OCI-LY7 (cell line): ENCODE measurements at regions not wholly inside any gene's neighbourhood (a gene's known extent, or its start where the extent isn't known, plus 50 kb on each side); places are given as distances from the start of the nearest gene placed in this dataset.

Experiments used
- BruUV-seq: library from RNA; stranded (reverse); fragments of 400-500 nt; replicated peaks from 2 replicates; lab custom pipeline; 2021; lab: Mats Ljungman, UMichigan
- CTCF ChIA-PET: fragments of 300-600 bp; sonication (Branson Sonifier 250); formaldehyde crosslinking; loops from one replicate; lab custom pipeline; 2022; ENCODE audit warnings: antibody characterized with exemption; ENCODE audit not compliant: unreplicated experiment; lab: Charles Lee
- POLR2A ChIA-PET: fragments of 300-600 bp; sonication (Branson Sonifier 250); formaldehyde crosslinking; loops from one replicate; lab custom pipeline; 2022; ENCODE audit warnings: antibody characterized with exemption; lab: Charles Lee
- DNase-seq: peaks from one replicate; pipeline ENCODE4 v3.0.0-alpha.2; 2015; ENCODE audit warnings: low spot score
- H2AFZ ChIP-seq: fragments of 200-600 bp; sonication (generic), shearing (Covaris generic); 2 replicates; pipeline ENCODE4 v1.6.1; 2014; ENCODE audit warnings: mild to moderate bottlenecking, antibody characterized with exemption, low read length, moderate library complexity
- H3K27ac ChIP-seq: fragments of 200-600 bp; sonication (generic); 2 replicates; pipeline ENCODE4 v1.5.1; 2014; ENCODE audit warnings: mixed run types, low read depth, mild to moderate bottlenecking, moderate library complexity, low read length, inconsistent platforms; ENCODE audit not compliant: poor library complexity, severe bottlenecking
- H3K36me3 ChIP-seq: fragments of 200-600 bp; sonication (generic); 2 replicates; pipeline ENCODE4 v1.6.1; 2014; ENCODE audit warnings: mild to moderate bottlenecking, antibody characterized with exemption, low read length, moderate library complexity, mixed read lengths; ENCODE audit not compliant: insufficient read depth
- H3K4me1 ChIP-seq: fragments of 200-600 bp; sonication (generic); 2 replicates; pipeline ENCODE4 v1.5.1; 2014; ENCODE audit warnings: mild to moderate bottlenecking, low read length; ENCODE audit not compliant: insufficient read depth, poor library complexity, severe bottlenecking
- H3K4me2 ChIP-seq: fragments of 200-600 bp; sonication (generic); 2 replicates; pipeline ENCODE4 v1.6.1; 2014; ENCODE audit warnings: mild to moderate bottlenecking, low read length
- H3K4me3 ChIP-seq: fragments of 200-600 bp; sonication (generic); 2 replicates; pipeline ENCODE4 v1.5.1; 2014; ENCODE audit warnings: mild to moderate bottlenecking, low read depth, low read length; ENCODE audit not compliant: poor library complexity, severe bottlenecking
- H3K79me2 ChIP-seq: fragments of 200-600 bp; sonication (generic); 2 replicates; pipeline ENCODE4 v1.6.1; 2016; ENCODE audit warnings: low read depth, mild to moderate bottlenecking, low read length, moderate library complexity, mixed read lengths; ENCODE audit not compliant: insufficient read depth
- H3K9me2 ChIP-seq: fragments of 200-600 bp; sonication (generic); 2 replicates; pipeline ENCODE4 v1.6.1; 2016; ENCODE audit warnings: mild to moderate bottlenecking, low read length, mixed read lengths; ENCODE audit not compliant: insufficient read depth
- H3K9me3 ChIP-seq: fragments of 200-600 bp; sonication (generic); 2 replicates; pipeline ENCODE4 v1.6.1; 2014; ENCODE audit warnings: mild to moderate bottlenecking, mixed run types, low read length, mixed read lengths
- H4K20me1 ChIP-seq: fragments of 200-600 bp; sonication (generic); 2 replicates; pipeline ENCODE4 v1.6.1; 2014; ENCODE audit warnings: mild to moderate bottlenecking, antibody characterized with exemption, low read length, moderate library complexity, mixed read lengths; ENCODE audit not compliant: insufficient read depth
- CTCF ChIP-seq: fragments of 200-600 bp; sonication (generic); conservative IDR thresholded peaks from 2 replicates; pipeline ENCODE4 v1.5.1; 2014; ENCODE audit warnings: mild to moderate bottlenecking, antibody characterized with exemption, low read length, moderate library complexity, mixed read lengths
- EZH2phosphoT487 ChIP-seq: fragments of 200-600 bp; sonication (generic); IDR thresholded peaks from 2 replicates; pipeline ENCODE4 v1.6.1; 2018; ENCODE audit warnings: low read depth, borderline replicate concordance, mild to moderate bottlenecking, mixed run types, antibody characterized with exemption, low read length, moderate library complexity, mixed read lengths
- intact Hi-C: fragments of 100-400 bp; cut with micrococcal nuclease; formaldehyde crosslinking; loops from one replicate; pipeline ENCODE4 v1.10.0; 2022; ENCODE audit not compliant: unreplicated experiment

- BruUV-seq, result no TSS peak
- H2AFZ ChIP-seq, result no peak overlapping the region
- no peak for DNase-seq
- H3K4me3 ChIP-seq, result no peak overlapping the region
- no peak overlapping the region for H3K4me2 ChIP-seq
- no peaks in the 10 kb centered on the region for H3K79me2 ChIP-seq
- TF ChIP-seq EZH2phosphoT487 (no peak), CTCF (no peak)
- H4K20me1 ChIP-seq, result no peaks in the 10 kb centered on the region
- intact Hi-C loops, result no loop called here
- POLR2A ChIA-PET, result interaction anchor here (0.7 to 1.5 kb wide), 2 partner anchors 10 to 53 kb away, joined by 3 to 5 read pairs; no protein-coding TSS in a partner anchor
- H3K27ac ChIP-seq, result no peak overlapping the region
- peaks cover 13% of the 10 kb centered on the region for H3K4me1 ChIP-seq
- H3K9me3 ChIP-seq, result peaks cover 23% of the 10 kb centered on the region
- CTCF ChIA-PET, result no interaction called here
- H3K36me3 ChIP-seq, result peaks cover 8% of the 10 kb centered on the region
- H3K9me2 ChIP-seq, result no peaks in the 10 kb centered on the region
Measured at GRCh38 chr20:47427067-47427466, 70.6 kb upstream of the ZMYND8 start.

GRCh38 chr20:47427746-47428145, 71.2 kb upstream of the ZMYND8 start:
- Histone ChIP-seq H3K79me2 (no peaks in the 10 kb centered on the region), H3K4me2 (no peak overlapping the region), H2AFZ (no peak overlapping the region), H3K9me2 (no peaks in the 10 kb centered on the region), H3K9me3 (peaks cover 23% of the 10 kb centered on the region), H4K20me1 (no peaks in the 10 kb centered on the region), H3K4me3 (no peak overlapping the region), H3K27ac (no peak overlapping the region), H3K36me3 (peaks cover 8% of the 10 kb centered on the region), H3K4me1 (peaks cover 20% of the 10 kb centered on the region)
- BruUV-seq, result no TSS peak
- no peak for DNase-seq
- intact Hi-C loops, result no loop called here
- no peak for TF ChIP-seq EZH2phosphoT487
- no peak for TF ChIP-seq CTCF
- ChIA-PET POLR2A (interaction anchor here (0.7 to 1.6 kb wide), 3 partner anchors 10 to 52 kb away, joined by 3 to 5 read pairs (median 3); no protein-coding TSS in a partner anchor), CTCF (no interaction called here)

GRCh38 chr20:47428164-47428563, 71.7 kb upstream of the ZMYND8 start:
- Histone ChIP-seq H3K36me3 (peaks cover 8% of the 10 kb centered on the region), H3K9me3 (peaks cover 23% of the 10 kb centered on the region), H3K4me1 (peaks cover 24% of the 10 kb centered on the region), H4K20me1 (no peaks in the 10 kb centered on the region), H3K4me3 (no peak overlapping the region), H3K27ac (no peak overlapping the region), H3K4me2 (no peak overlapping the region), H3K79me2 (no peaks in the 10 kb centered on the region), H3K9me2 (no peaks in the 10 kb centered on the region), H2AFZ (no peak overlapping the region)
- POLR2A ChIA-PET, result interaction anchor here (1.6 kb wide), 1 partner anchor 11 kb away, joined by 3 read pairs; no protein-coding TSS in a partner anchor
- no peak for DNase-seq
- TF ChIP-seq EZH2phosphoT487, result no peak
- no peak for TF ChIP-seq CTCF
- BruUV-seq, result no TSS peak
- intact Hi-C loops, result no loop called here
- CTCF ChIA-PET, result no interaction called here
